ENCODE measurements at regions not wholly inside any gene's neighbourhood (a gene's known extent, or its start where the extent isn't known, plus 50 kb on each side); places are given as distances from the start of the nearest gene placed in this dataset.

DNA sequence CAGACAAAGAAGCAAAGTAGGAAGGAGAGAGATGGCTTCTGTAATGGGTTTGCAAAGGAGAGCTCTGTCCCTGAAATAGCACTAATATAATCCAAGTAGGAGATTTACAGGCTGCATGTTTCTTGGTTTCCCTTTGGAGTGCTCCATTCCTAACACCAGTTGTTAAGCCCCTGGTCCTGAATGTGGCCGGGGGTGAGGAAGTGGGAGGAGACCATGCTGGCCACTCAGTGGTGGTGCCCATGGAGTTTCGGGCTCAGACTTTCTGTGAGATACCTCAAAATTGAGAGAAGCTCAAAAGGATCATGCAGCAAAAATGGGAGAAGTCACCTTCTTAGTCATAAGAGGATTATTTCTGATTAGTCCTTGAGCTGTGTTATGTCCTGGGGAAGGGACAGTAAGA lies 88.5 kb downstream of the DAD1 start:
- TF ChIP-seq POLR2A (IDR thresholded peaks at IDR 0.05) (no peak), CTCF (IDR thresholded peaks at IDR 0.05) (no peak)
